ENCODE measurements at regions not wholly inside any gene's neighbourhood (a gene's known extent, or its start where the extent isn't known, plus 50 kb on each side); places are given as distances from the start of the nearest gene placed in this dataset.

DNA sequence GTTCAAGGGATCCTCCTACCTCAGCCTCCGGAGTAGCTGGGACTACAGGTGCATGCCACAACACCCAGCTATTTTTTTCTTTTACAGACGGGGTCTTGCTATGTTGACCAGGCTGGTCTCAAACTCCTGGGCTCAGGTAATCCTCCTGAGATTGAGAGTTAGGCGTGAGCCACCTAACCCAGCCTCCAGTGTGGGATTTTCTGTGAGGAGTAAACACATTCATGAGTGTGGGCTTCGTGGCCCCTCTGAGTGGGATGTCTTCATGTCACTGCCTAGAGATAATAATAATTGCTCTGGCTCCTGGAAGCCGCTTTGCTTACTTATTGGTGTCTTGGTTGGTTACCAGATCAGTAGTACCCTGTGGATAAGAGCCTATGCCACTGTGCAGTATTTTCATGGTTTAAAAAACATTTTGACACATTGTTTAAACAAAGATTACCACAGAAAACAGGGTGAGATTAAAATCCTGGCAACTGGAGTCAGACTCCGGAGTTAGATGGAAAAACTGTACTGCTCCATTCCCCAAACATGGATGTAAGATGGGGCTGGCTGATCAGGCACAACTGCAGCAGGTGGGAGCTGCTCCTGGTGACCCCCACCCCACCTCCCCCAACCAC is 159.1 kb upstream of the RAB4A start:
- TF ChIP-seq, protein P1, sequence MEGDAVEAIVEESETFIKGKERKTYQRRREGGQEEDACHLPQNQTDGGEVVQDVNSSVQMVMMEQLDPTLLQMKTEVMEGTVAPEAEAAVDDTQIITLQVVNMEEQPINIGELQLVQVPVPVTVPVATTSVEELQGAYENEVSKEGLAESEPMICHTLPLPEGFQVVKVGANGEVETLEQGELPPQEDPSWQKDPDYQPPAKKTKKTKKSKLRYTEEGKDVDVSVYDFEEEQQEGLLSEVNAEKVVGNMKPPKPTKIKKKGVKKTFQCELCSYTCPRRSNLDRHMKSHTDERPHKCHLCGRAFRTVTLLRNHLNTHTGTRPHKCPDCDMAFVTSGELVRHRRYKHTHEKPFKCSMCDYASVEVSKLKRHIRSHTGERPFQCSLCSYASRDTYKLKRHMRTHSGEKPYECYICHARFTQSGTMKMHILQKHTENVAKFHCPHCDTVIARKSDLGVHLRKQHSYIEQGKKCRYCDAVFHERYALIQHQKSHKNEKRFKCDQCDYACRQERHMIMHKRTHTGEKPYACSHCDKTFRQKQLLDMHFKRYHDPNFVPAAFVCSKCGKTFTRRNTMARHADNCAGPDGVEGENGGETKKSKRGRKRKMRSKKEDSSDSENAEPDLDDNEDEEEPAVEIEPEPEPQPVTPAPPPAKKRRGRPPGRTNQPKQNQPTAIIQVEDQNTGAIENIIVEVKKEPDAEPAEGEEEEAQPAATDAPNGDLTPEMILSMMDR (IDR thresholded peaks at IDR 0.05; ENCODE audit: poor library complexity, severe bottlenecking), result no peak
- no peak for TF ChIP-seq EZH2 (IDR thresholded peaks at IDR 0.05; ENCODE audit: borderline replicate concordance, insufficient read depth, low read length, poor library complexity, severe bottlenecking)
- TF ChIP-seq TAF1 (IDR thresholded peaks at IDR 0.05; ENCODE audit: low read depth), result no peak
- TF ChIP-seq POLR2AphosphoS5 (IDR thresholded peaks at IDR 0.05), result no peak
- TF ChIP-seq, protein P2, sequence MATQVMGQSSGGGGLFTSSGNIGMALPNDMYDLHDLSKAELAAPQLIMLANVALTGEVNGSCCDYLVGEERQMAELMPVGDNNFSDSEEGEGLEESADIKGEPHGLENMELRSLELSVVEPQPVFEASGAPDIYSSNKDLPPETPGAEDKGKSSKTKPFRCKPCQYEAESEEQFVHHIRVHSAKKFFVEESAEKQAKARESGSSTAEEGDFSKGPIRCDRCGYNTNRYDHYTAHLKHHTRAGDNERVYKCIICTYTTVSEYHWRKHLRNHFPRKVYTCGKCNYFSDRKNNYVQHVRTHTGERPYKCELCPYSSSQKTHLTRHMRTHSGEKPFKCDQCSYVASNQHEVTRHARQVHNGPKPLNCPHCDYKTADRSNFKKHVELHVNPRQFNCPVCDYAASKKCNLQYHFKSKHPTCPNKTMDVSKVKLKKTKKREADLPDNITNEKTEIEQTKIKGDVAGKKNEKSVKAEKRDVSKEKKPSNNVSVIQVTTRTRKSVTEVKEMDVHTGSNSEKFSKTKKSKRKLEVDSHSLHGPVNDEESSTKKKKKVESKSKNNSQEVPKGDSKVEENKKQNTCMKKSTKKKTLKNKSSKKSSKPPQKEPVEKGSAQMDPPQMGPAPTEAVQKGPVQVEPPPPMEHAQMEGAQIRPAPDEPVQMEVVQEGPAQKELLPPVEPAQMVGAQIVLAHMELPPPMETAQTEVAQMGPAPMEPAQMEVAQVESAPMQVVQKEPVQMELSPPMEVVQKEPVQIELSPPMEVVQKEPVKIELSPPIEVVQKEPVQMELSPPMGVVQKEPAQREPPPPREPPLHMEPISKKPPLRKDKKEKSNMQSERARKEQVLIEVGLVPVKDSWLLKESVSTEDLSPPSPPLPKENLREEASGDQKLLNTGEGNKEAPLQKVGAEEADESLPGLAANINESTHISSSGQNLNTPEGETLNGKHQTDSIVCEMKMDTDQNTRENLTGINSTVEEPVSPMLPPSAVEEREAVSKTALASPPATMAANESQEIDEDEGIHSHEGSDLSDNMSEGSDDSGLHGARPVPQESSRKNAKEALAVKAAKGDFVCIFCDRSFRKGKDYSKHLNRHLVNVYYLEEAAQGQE (IDR thresholded peaks at IDR 0.05; ENCODE audit: borderline replicate concordance), result no peak
- TF ChIP-seq RAD21 (conservative IDR thresholded peaks at IDR 0.05), result no peak
- no peak for TF ChIP-seq SMC3 (conservative IDR thresholded peaks at IDR 0.05; ENCODE audit: poor library complexity)
- no peak for TF ChIP-seq MXI1 (conservative IDR thresholded peaks at IDR 0.05; ENCODE audit: poor library complexity, severe bottlenecking)
